Prostate gland (tissue), 2 donors: ENCODE measurements at regions not wholly inside any gene's neighbourhood (a gene's known extent, or its start where the extent isn't known, plus 50 kb on each side); places are given as distances from the start of the nearest gene placed in this dataset.

Experiments used
- DNase-seq: peaks from one replicate; pipeline ENCODE4 v3.0.0-alpha.2; 2019; ENCODE audit warnings: low spot score
- H3K27ac ChIP-seq, 2 donors: fragments of 200-600 bp; sonication (generic); 2 replicates each; pipeline ENCODE4 v1.5.1; 2017 to 2019
- H3K27me3 ChIP-seq: fragments of 200-600 bp; sonication (generic); replicated peaks from 2 replicates; pipeline ENCODE4 v1.5.1; 2019; ENCODE audit not compliant: insufficient read depth
- H3K36me3 ChIP-seq, 2 donors: fragments of 200-600 bp; sonication (generic); 1 replicate in 1 of 2; 2 replicates in 1 of 2; pipeline versions ENCODE4 v1.5.1 to v1.8.1; 2017 to 2019
- H3K4me1 ChIP-seq: fragments of 200-600 bp; sonication (generic); replicated peaks from 2 replicates; pipeline ENCODE4 v1.5.1; 2019
- H3K4me3 ChIP-seq, 2 donors: fragments of 200-600 bp; sonication (generic); 2 replicates each; pipeline ENCODE4 v1.5.1; 2017 to 2019
- H3K9me3 ChIP-seq: fragments of 200-600 bp; sonication (generic); 2 replicates; pipeline ENCODE4 v1.5.1; 2017
- CTCF ChIP-seq, 4 experiments: fragments of 200-600 bp in 2 of 4; fragments of 450-650 bp in 2 of 4; sonication (generic) in 2 of 4; IDR thresholded peaks; 1 replicate in 3 of 4; 2 replicates in 1 of 4; pipeline ENCODE4 v1.5.1; 2016 to 2019; ENCODE audit warnings: antibody characterized with exemption in 4 of 4, mild to moderate bottlenecking in 2 of 4, moderate library complexity in 2 of 4
- POLR2A ChIP-seq: fragments of 450-650 bp; IDR thresholded peaks from one replicate; pipeline ENCODE4 v1.6.1; 2016; ENCODE audit warnings: antibody characterized with exemption, mild to moderate bottlenecking
- POLR2AphosphoS5 ChIP-seq: sonication (generic); formaldehyde crosslinking; IDR thresholded peaks from one replicate; pipeline ENCODE4 v1.6.1; 2017; ENCODE audit warnings: antibody characterized with exemption
- WGBS: methylation state at CpG from one replicate; pipeline ENCODE4 v1.1.5; 2018; 5-methylcytosine and 5-hydroxymethylcytosine counted together
- intact Hi-C: fragments of 100-400 bp; cut with DNase I; formaldehyde crosslinking; loops from one replicate; pipeline ENCODE4 v1.14.2; 2022

GRCh38 chr22:22042009-22042408 lies 59.4 kb upstream of the TOP3B start:
- Histone ChIP-seq H3K4me1 (no peaks in the 10 kb centered on the region), H3K9me3 (no peaks in the 10 kb centered on the region), H3K27me3 (no peaks in the 10 kb centered on the region), H3K36me3 (no peaks in the 10 kb centered on the region), H3K4me3 (no peak overlapping the region), H3K27ac (no peak overlapping the region)
- TF ChIP-seq POLR2A (no peak), POLR2AphosphoS5 (no peak), CTCF (IDR thresholded peaks at IDR 0.05) (no peak)
- DNase-seq, result no peak
- WGBS, result 35% methylated on average over 1 of the region's 1 CpG
- intact Hi-C loops, result no loop called here

GRCh38 chr22:22040908-22041307 lies 58.3 kb upstream of the TOP3B start:
- no peak overlapping the region for H3K27ac ChIP-seq
- TF ChIP-seq CTCF (IDR thresholded peaks at IDR 0.05), result no peak
- no peak for TF ChIP-seq POLR2AphosphoS5
- no peak for TF ChIP-seq POLR2A
- no peaks in the 10 kb centered on the region for H3K4me1 ChIP-seq
- no peak overlapping the region for H3K4me3 ChIP-seq
- DNase-seq, result no peak
- no peaks in the 10 kb centered on the region for H3K36me3 ChIP-seq
- intact Hi-C loops, result no loop called here
- H3K27me3 ChIP-seq, result no peaks in the 10 kb centered on the region
- no peaks in the 10 kb centered on the region for H3K9me3 ChIP-seq

GRCh38 chr22:22040472-22040871 lies 57.9 kb upstream of the TOP3B start:
- intact Hi-C loops, result no loop called here
- no peaks in the 10 kb centered on the region for H3K9me3 ChIP-seq
- no peak overlapping the region for H3K27ac ChIP-seq
- no peaks in the 10 kb centered on the region for H3K4me1 ChIP-seq
- no peak overlapping the region for H3K4me3 ChIP-seq
- WGBS, result 74% methylated on average over 3 of the region's 3 CpGs
- TF ChIP-seq CTCF (IDR thresholded peaks at IDR 0.05) (no peak), POLR2A (no peak), POLR2AphosphoS5 (no peak)
- DNase-seq, result no peak
- no peaks in the 10 kb centered on the region for H3K36me3 ChIP-seq
- no peaks in the 10 kb centered on the region for H3K27me3 ChIP-seq

GRCh38 chr22:22039286-22040074 lies 56.9 kb upstream of the TOP3B start:
- no peak for DNase-seq
- H3K36me3 ChIP-seq, result no peaks in the 10 kb centered on the region
- TF ChIP-seq CTCF (IDR thresholded peaks at IDR 0.05) (no peak), POLR2A (no peak), POLR2AphosphoS5 (no peak)
- H3K4me3 ChIP-seq, result no peak overlapping the region
- H3K27me3 ChIP-seq, result no peaks in the 10 kb centered on the region
- intact Hi-C loops, result no loop called here
- no peaks in the 10 kb centered on the region for H3K9me3 ChIP-seq
- H3K27ac ChIP-seq, result no peak overlapping the region
- 76% methylated on average over 4 of the region's 4 CpGs for WGBS
- no peaks in the 10 kb centered on the region for H3K4me1 ChIP-seq

- Histone ChIP-seq H3K36me3 (no peaks in the 10 kb centered on the region), H3K9me3 (no peaks in the 10 kb centered on the region), H3K4me1 (no peaks in the 10 kb centered on the region), H3K27ac (no peak overlapping the region), H3K27me3 (no peaks in the 10 kb centered on the region), H3K4me3 (no peak overlapping the region)
- no peak for DNase-seq
- 93% methylated on average over 1 of the region's 1 CpG for WGBS
- intact Hi-C loops, result no loop called here
- TF ChIP-seq POLR2A (no peak), POLR2AphosphoS5 (no peak), CTCF (IDR thresholded peaks at IDR 0.05) (no peak)
These were observed 55.7 kb upstream of the TOP3B start for GRCh38 chr22:22038178-22038880.
